ENCODE measurements at regions not wholly inside any gene's neighbourhood (a gene's known extent, or its start where the extent isn't known, plus 50 kb on each side); places are given as distances from the start of the nearest gene placed in this dataset.
"Not testable (repeated sequence)": the region's sequence is repeated elsewhere in the genome, so short reads cannot be mapped to it uniquely, and the experiment has no call there.

GRCh38 chr5:32842813-32843530 is 131.9 kb downstream of the NPR3 start:
- DNase-seq, result no peak

GRCh38 chr5:32843531-32843895 is 132.4 kb downstream of the NPR3 start:
- DNase-seq, result no peak

GRCh38 chr5:32845171-32845570 is 134.1 kb downstream of the NPR3 start:
- no peak for DNase-seq

GRCh38 chr5:32848120-32848519 is 137.0 kb downstream of the NPR3 start:
- DNase-seq, result no peak

GRCh38 chr5:32848681-32849080 is 137.6 kb downstream of the NPR3 start:
- DNase-seq, result peak; percentile 84

- DNase-seq, result peak; percentile 55
Measured at GRCh38 chr5:32850817-32851496, 139.8 kb downstream of the NPR3 start.

GRCh38 chr5:32851559-32852173 is 140.5 kb downstream of the NPR3 start:
- DNase-seq, result no peak

- DNase-seq, result peak; percentile 95
Measured at GRCh38 chr5:32852535-32852934, 141.4 kb downstream of the NPR3 start.

GRCh38 chr5:32852976-32853375 is 141.9 kb downstream of the NPR3 start:
- DNase-seq, result peak; percentile 74

- no peak for DNase-seq
Measured at GRCh38 chr5:32854473-32854872, 143.4 kb downstream of the NPR3 start.

GRCh38 chr5:32859211-32859641 is 148.1 kb downstream of the NPR3 start:
- DNase-seq, result peak; percentile 58

- DNase-seq, result peak; percentile 95
Measured at GRCh38 chr5:32865475-32865874, 154.4 kb downstream of the NPR3 start.

- DNase-seq, result no peak
Measured at GRCh38 chr5:32866138-32866537, 155.0 kb downstream of the NPR3 start.

- peak; percentile 93 for DNase-seq
Measured at GRCh38 chr5:32869216-32869615, 158.1 kb downstream of the NPR3 start.

- no peak for DNase-seq
Measured at GRCh38 chr5:32876791-32877190, 165.7 kb downstream of the NPR3 start.

- not testable (repeated sequence) for DNase-seq
Measured at GRCh38 chr5:32879364-32879763, 168.2 kb downstream of the NPR3 start.

- DNase-seq, result peak; percentile 43
Measured at GRCh38 chr5:32880796-32881195, 169.7 kb downstream of the NPR3 start.

GRCh38 chr5:32887390-32887789 is 176.3 kb downstream of the NPR3 start:
- no peak for DNase-seq

- no peak for DNase-seq
Measured at GRCh38 chr5:32889078-32889477, 178.0 kb downstream of the NPR3 start.

- no peak for DNase-seq
Measured at GRCh38 chr5:32903613-32904012, 192.5 kb downstream of the NPR3 start.

GRCh38 chr5:32908641-32909040 is 197.5 kb downstream of the NPR3 start:
- peak; percentile 61 for DNase-seq

- peak; percentile 93 for DNase-seq
Measured at GRCh38 chr5:32909207-32909606, 198.1 kb downstream of the NPR3 start.

GRCh38 chr5:32916648-32917047 is 205.5 kb downstream of the NPR3 start:
- peak; percentile 61 for DNase-seq

GRCh38 chr5:32928761-32929160 is 217.6 kb downstream of the NPR3 start:
- peak; percentile 66 for DNase-seq
